Left ventricle myocardium inferior (tissue), 1 donor: ENCODE measurements at regions not wholly inside any gene's neighbourhood (a gene's known extent, or its start where the extent isn't known, plus 50 kb on each side); places are given as distances from the start of the nearest gene placed in this dataset.

Experiments
- DNase-seq: peaks from one replicate; pipeline ENCODE4 v3.0.0-alpha.2; 2020
- H3K27ac ChIP-seq: fragments of 200-600 bp; replicated peaks from 2 replicates; pipeline ENCODE4 v1.8.0; 2021
- H3K27me3 ChIP-seq: fragments of 200-600 bp; 2 replicates; pipeline ENCODE4 v1.8.0; 2021; ENCODE audit warnings: low read depth
- H3K36me3 ChIP-seq: fragments of 200-600 bp; 2 replicates; pipeline ENCODE4 v1.8.0; 2021
- H3K4me1 ChIP-seq: fragments of 200-600 bp; 2 replicates; pipeline ENCODE4 v1.8.0; 2021
- H3K4me3 ChIP-seq: fragments of 200-600 bp; 2 replicates; pipeline ENCODE4 v1.8.0; 2021; ENCODE audit warnings: mild to moderate bottlenecking, moderate library complexity
- H3K9me3 ChIP-seq: fragments of 200-600 bp; replicated peaks from 2 replicates; pipeline ENCODE4 v1.8.0; 2021
- intact Hi-C: fragments of 100-400 bp; cut with micrococcal nuclease; formaldehyde crosslinking; loops from one replicate; pipeline ENCODE4 v1.11.0; 2022
- TF ChIP-seq, protein P1 (sequence below): fragments of 200-600 bp; IDR thresholded peaks from 2 replicates; pipeline ENCODE4 v1.8.0; 2021; ENCODE audit warnings: antibody characterized with exemption, mild to moderate bottlenecking, borderline replicate concordance
- donor health status: DM: no; HTN: yes; CAD: no; lungs with severe emphysema.

DNA sequence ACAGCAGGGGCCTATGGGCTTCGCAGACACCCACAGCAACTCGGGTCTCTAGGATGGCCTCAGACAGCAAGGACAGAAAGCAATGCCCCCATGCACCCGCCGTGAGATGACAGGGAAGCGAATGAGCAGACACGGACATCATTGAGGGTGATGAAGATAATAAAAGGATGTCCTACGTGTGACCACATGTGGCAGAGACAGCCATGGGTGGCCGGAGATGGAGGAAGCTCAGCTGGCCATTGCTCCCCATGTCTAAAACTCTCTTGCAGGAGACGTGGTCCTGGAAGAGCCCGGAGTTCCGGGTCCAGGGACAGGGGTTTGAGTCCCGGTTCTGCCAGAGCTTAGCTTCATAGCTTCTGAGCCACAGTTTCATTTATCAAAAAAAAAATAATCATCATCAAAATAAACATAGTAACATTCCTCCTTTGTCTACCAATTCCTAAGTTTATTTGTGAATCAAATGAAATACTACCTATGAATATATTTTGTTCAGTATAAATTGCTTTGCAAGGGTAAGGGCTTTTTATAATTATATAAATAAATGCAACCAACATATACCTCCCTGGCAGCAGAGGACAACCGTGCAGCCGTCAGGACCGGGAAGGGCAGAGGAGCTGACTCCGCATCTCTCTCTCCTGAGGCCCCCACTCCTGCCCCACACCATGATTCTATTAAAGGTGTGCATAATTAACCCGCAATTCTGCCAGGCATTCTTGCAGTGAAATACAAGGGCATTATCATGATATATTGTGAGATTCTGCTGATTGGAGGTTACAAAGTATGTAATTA lies 401.4 kb upstream of the MYT1L start:
- TF ChIP-seq, protein P1, sequence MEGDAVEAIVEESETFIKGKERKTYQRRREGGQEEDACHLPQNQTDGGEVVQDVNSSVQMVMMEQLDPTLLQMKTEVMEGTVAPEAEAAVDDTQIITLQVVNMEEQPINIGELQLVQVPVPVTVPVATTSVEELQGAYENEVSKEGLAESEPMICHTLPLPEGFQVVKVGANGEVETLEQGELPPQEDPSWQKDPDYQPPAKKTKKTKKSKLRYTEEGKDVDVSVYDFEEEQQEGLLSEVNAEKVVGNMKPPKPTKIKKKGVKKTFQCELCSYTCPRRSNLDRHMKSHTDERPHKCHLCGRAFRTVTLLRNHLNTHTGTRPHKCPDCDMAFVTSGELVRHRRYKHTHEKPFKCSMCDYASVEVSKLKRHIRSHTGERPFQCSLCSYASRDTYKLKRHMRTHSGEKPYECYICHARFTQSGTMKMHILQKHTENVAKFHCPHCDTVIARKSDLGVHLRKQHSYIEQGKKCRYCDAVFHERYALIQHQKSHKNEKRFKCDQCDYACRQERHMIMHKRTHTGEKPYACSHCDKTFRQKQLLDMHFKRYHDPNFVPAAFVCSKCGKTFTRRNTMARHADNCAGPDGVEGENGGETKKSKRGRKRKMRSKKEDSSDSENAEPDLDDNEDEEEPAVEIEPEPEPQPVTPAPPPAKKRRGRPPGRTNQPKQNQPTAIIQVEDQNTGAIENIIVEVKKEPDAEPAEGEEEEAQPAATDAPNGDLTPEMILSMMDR: no peak
- no peaks in the 10 kb centered on the region for H3K36me3 ChIP-seq
- no peaks in the 10 kb centered on the region for H3K4me1 ChIP-seq
- intact Hi-C loops: no loop called here
- no peak overlapping the region for H3K4me3 ChIP-seq
- H3K27ac ChIP-seq: no peak overlapping the region
- peaks cover 36% of the 10 kb centered on the region for H3K27me3 ChIP-seq
- DNase-seq: no peak
- no peaks in the 10 kb centered on the region for H3K9me3 ChIP-seq

DNA sequence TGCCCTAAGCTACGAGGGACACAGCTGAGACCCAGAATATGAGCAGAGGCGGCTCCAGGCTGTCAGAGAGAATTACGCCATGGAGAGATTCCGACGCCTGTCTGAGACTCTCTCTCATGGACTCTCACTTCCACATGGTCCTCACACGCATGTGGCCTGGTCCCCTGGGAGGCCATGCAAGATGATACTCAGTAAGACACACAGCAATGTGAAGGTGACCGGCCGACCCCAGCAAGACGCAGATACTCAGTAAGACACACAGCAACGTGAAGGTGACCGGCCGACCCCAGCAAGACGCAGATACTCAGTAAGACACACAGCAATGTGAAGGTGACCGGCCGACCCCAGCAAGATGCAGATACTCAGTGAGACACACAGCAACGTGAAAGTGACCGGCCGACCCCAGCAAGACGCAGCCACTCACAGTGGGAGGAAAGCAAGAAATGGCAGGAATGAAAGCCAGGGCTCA lies 400.8 kb upstream of the MYT1L start:
- Histone ChIP-seq H3K4me3 (no peak overlapping the region), H3K36me3 (no peaks in the 10 kb centered on the region), H3K4me1 (no peaks in the 10 kb centered on the region), H3K27me3 (peaks cover 42% of the 10 kb centered on the region), H3K9me3 (no peaks in the 10 kb centered on the region), H3K27ac (no peak overlapping the region)
- DNase-seq: no peak
- TF ChIP-seq, protein P1: no peak
- intact Hi-C loops: no loop called here

DNA sequence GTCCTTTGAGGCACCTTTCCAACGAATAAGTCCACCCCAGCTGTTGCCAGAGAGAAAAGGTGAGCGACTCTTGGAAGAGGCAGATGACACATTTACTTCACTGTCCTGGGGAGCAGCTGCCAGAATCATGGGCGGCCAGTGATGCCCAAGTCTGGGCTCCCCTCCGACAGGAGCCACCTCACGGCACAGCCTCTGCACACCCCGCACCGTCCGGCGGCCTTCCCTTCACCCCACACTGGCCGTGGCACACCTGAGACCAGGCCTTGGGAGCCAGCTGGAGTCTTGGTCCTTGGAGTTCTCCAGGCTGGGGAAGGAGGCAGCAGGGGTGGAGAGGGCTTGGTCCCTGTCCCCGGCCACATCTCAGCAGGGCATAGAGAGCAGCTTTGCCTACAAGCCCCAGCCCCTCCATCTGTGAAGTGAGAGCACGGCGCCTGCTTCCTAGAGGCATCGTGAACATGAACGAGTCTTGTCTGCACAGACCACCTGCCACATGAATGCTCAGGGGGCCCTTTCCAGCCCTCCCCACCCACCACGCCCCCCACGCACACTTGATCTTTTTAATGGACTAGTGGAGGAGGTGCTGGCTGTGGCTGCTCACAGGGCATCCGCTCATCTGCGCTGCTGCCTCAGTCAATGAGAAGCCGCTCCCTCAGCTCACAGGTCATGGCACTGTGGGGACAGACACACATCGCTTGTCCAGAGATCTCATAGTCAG lies 400.2 kb upstream of the MYT1L start:
- TF ChIP-seq, protein P1: no peak
- no peak for DNase-seq
- intact Hi-C loops: no loop called here
- Histone ChIP-seq H3K9me3 (no peaks in the 10 kb centered on the region), H3K27me3 (peaks cover 48% of the 10 kb centered on the region), H3K27ac (no peak overlapping the region), H3K36me3 (no peaks in the 10 kb centered on the region), H3K4me1 (no peaks in the 10 kb centered on the region), H3K4me3 (no peak overlapping the region)

DNA sequence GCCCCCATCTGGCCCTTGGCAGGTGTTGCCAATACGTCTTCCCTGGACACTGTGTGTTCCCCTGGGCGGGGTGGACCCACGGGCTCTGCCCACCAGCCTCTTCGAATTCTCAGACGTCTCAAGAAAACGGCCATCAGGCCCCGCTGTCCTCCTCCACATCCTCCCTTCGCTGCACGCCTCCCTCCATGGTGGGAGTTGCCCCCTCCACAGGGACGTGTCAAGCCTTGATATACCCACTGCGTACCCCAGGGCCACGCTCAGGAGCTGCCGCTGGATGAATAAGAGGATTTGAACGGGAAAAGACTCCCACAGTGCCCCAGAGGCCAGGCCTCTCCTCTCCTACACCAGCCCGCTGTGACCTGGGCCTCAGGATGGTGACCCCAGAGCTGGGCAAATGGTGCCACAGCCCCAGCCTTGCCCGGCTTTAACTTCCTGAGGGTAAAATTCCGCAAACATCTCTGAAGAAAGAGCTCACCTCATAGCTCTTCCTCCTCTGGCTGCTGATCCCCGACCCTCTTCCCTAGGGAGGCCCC lies 399.3 kb upstream of the MYT1L start:
- intact Hi-C loops: no loop called here
- H3K36me3 ChIP-seq: no peaks in the 10 kb centered on the region
- H3K9me3 ChIP-seq: no peaks in the 10 kb centered on the region
- H3K27ac ChIP-seq: no peak overlapping the region
- no peak for DNase-seq
- no peaks in the 10 kb centered on the region for H3K4me1 ChIP-seq
- TF ChIP-seq, protein P1: no peak
- peaks cover 50% of the 10 kb centered on the region for H3K27me3 ChIP-seq
- no peak overlapping the region for H3K4me3 ChIP-seq

DNA sequence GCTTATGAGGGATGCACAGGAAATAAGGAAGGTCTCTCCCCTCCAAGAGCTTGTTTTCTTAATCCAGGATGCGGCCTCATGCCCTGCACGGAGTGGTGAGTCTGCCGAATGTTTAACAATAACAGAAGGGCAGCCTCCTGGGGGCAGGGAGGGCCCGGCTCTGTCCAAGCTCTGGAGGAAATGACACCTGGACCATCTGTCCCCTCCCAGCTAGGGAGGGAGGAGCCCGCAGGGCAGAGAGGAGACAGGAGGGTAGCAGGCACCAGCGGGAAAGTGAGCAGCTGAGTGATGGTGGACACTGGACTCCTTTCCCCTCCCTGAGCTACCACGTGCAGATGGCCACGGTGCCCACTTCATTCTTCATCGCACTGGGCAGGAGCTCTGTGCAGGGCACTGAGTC lies 398.2 kb upstream of the MYT1L start:
- H3K4me1 ChIP-seq: no peaks in the 10 kb centered on the region
- H3K27ac ChIP-seq: no peak overlapping the region
- no peaks in the 10 kb centered on the region for H3K9me3 ChIP-seq
- H3K27me3 ChIP-seq: peaks cover 39% of the 10 kb centered on the region
- no peak overlapping the region for H3K4me3 ChIP-seq
- intact Hi-C loops: no loop called here
- H3K36me3 ChIP-seq: no peaks in the 10 kb centered on the region
- no peak for DNase-seq
- TF ChIP-seq, protein P1: no peak
